Mesodermal cell (in vitro differentiated cells): ENCODE measurements at regions not wholly inside any gene's neighbourhood (a gene's known extent, or its start where the extent isn't known, plus 50 kb on each side); places are given as distances from the start of the nearest gene placed in this dataset.
A peak's percentile ranks its signal among the peaks of the same experiment; 100 is the strongest.

Experiments used
- H3K27ac ChIP-seq: 2 replicates; pipeline ENCODE4 v1.7.0; 2013; ENCODE audit warnings: mild to moderate bottlenecking, low read depth, low read length, moderate library complexity; ENCODE audit not compliant: severe bottlenecking
- H3K36me3 ChIP-seq: 2 replicates; pipeline ENCODE4 v1.7.1; 2013; ENCODE audit warnings: mild to moderate bottlenecking, low read length, moderate library complexity; ENCODE audit not compliant: control insufficient read depth, insufficient read depth
- H3K4me1 ChIP-seq: one replicate; pipeline ENCODE4 v1.7.1; 2013; ENCODE audit warnings: mild to moderate bottlenecking, low read length; ENCODE audit not compliant: insufficient read depth, control insufficient read depth, poor library complexity, severe bottlenecking
- H3K4me3 ChIP-seq: 2 replicates; pipeline ENCODE4 v1.7.0; 2013; ENCODE audit warnings: low read length, control low read depth, mild to moderate bottlenecking; ENCODE audit not compliant: insufficient read depth, poor library complexity, severe bottlenecking; ENCODE audit errors: extremely low read depth
- H3K9me3 ChIP-seq: 2 replicates; pipeline ENCODE4 v1.7.1; 2013; ENCODE audit warnings: mild to moderate bottlenecking, low read length, moderate library complexity; ENCODE audit not compliant: control insufficient read depth
- WGBS, 2 experiments: methylation state at CpG; one replicate each; pipeline ENCODE4 v1.1.5; 2013; ENCODE audit warnings: missing lambda C conversion rate in 2 of 2; ENCODE audit not compliant: insufficient coverage in 2 of 2; 5-methylcytosine and 5-hydroxymethylcytosine counted together

DNA sequence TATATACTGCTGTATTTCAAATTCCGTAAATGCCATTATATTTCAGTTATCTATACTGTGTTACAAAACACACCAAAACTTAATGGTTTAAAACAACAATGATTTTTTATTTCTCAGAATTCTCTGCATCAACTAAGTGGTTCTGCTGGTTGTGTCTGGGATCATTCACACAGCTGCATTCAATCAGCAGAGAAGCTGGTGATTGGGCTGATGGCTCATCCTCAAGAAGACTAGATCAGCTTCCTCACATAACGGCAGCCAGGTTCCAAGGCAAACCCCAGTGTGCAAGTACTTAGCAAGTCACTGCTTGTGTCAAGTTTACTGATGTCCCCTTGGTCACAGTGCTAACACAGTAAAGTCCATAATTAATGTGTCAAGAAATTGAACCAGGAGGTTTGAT, 86.3 kb upstream of the VANGL1 start:
- Histone ChIP-seq H3K9me3 (no peaks in the 10 kb centered on the region), H3K4me3 (no peak overlapping the region), H3K27ac (no peak overlapping the region), H3K4me1 (no peaks in the 10 kb centered on the region), H3K36me3 (no peaks in the 10 kb centered on the region)
- 80% methylated on average over 1 of the region's 2 CpGs; no CpG with 5 or more reads in 1 of the 2 experiments for WGBS, 2 experiments

DNA sequence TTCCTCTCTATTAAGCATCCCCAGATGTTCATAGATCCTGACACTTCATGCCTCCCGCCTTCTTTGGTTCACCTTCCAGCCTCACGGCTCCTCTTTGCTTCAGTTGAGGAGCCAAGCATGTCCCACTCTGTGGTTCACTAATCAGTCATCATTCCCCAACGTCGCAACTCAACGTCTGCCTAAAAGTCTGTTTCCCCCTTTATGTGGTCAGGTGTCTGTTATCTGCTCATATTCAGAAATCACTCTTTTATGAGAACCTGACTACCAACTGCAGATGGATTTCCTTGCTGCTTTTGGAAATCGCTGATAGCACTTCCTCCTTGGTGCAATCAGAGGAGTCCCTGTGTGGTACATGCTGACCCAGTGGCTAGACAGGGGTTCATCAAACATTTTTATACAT, 94.1 kb upstream of the VANGL1 start:
- no peak overlapping the region for H3K27ac ChIP-seq
- 77 to 79% methylated on average over 6 of the region's 6 CpGs for WGBS, 2 experiments
- no peak overlapping the region for H3K4me3 ChIP-seq
- no peaks in the 10 kb centered on the region for H3K36me3 ChIP-seq
- H3K4me1 ChIP-seq, result peaks cover 27% of the 10 kb centered on the region
- H3K9me3 ChIP-seq, result peaks cover 3% of the 10 kb centered on the region

DNA sequence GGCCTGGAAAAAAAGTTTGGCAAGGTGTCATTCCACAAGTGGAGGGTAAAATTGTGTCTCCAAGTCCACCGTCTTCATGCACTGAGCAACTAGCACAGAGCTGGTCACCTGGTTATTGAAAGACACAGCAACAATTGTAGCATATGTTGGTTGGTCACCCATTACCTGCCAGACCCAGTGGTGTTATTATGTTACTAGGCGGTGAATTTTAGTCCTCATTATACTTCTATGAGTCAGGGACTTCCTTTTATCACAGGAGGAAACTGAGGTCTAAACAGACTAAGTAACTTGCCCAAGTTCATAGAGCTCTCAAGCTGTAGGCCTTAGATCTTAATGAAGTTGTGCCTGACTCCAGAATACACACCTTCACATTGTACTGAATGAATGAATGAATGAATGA, 94.9 kb upstream of the VANGL1 start:
- Histone ChIP-seq H3K9me3 (peaks cover 3% of the 10 kb centered on the region), H3K4me3 (no peak overlapping the region), H3K36me3 (no peaks in the 10 kb centered on the region), H3K4me1 (peaks cover 28% of the 10 kb centered on the region), H3K27ac (peak overlapping the region; percentile 100)
- 100% methylated on average over 2 of the region's 2 CpGs for WGBS, 2 experiments

DNA sequence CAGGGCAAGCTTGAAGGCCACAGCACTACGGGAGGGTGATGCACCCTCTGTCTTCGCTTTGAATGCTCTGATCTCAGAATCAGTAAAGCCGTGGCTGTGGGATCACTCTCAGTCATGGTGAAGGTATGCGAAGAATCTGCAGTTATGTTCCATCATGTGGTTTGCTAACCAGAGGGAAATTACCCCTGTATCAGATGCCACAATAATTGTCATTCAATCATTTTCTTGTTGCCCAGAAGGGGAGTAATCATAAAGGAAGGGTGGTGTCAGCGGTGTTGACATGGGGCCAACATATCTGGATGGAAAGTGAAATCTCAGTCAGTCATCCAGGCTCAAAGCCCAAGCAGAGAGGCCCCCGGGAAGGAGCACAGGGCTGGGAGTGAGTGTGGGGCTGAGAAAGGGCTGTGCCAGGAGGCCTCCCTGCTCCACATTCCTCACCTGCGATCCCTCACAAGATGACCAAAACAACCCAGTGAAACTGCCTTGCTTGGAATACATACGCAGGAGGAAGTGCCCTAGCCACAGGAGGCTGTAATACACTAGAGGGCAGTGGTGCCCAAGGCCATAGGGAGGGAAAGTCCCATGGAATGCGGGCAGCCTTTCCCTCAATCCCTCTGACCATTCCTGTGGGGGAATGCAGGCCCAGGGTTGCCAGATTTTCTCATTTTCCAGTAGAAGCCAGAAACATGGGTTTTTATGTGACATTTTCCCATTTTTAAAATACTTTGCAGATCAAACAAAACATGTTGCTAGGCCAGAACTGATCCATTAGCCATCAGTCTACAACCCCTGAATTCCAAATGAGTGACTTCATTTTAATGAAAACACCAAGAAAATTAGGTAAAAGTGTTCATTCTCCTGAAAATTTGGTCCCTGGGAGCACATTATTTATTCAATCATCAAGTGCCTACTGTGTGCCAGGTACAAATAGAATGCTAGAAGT, 95.7 kb upstream of the VANGL1 start:
- Histone ChIP-seq H3K27ac (peak overlapping the region; percentile 100), H3K9me3 (peaks cover 3% of the 10 kb centered on the region)
- 27 to 42% methylated on average over 5 to 6 of the region's 9 CpGs for WGBS, 2 experiments

DNA sequence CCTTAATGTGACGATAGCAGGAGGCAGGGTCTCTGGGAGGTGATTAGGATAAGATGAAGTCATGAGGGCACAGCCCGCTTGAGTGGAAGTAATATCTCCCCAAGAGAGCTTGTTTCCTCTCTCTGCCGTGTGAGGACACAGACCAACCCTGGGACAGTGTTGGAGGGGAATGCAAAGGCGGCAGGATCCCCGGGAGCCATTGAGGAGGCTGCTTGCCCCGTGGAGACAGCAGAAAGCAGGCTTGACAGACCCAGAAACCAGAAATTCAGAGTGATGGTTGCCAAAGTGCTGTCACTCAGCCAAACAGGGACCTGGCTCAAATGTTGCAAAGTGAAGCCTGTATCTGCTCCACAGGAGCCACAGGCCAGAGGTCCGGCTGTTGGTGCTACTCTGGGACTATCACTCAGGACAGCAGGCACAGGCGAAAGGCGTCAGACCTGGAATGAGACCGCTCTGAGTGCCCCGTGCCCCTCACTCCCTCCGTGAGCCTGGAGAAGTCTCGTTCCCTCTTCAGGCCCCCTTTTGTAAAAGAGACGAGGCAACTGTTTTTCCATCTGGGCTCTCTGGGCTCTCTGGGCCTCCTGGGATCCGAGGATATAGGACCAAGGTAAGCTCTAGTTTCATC, 96.6 kb upstream of the VANGL1 start:
- Histone ChIP-seq H3K27ac (peak overlapping the region; percentile 100), H3K4me3 (no peak overlapping the region), H3K36me3 (no peaks in the 10 kb centered on the region), H3K9me3 (peaks cover 3% of the 10 kb centered on the region), H3K4me1 (peaks cover 28% of the 10 kb centered on the region)
- 69 to 74% methylated on average over 12 to 13 of the region's 15 CpGs for WGBS, 2 experiments

More for the DNA sequence above, 95.7 kb upstream of the VANGL1 start:
- Histone ChIP-seq H3K4me3 (no peak overlapping the region), H3K4me1 (peaks cover 28% of the 10 kb centered on the region), H3K36me3 (no peaks in the 10 kb centered on the region)

DNA sequence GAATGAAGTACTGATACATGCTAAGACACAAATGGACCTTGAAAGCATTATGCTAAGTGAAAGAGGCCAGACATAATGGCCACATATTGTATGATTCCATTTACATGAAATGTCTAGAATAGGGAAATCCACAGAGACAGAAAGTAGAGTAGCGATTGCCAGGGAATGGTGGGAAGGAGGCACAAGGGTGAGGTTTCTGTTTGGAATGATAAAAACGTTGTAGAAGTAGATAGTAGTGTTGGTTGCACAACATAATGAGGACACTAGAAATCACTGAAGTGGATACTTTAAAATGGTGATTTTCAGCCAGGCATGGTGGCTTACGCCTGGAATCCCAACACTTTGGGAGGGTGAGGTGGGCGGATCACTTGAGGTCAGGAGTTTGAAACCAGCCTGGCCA, 97.6 kb upstream of the VANGL1 start:
- no peaks in the 10 kb centered on the region for H3K36me3 ChIP-seq
- peaks cover 3% of the 10 kb centered on the region for H3K9me3 ChIP-seq
- H3K4me3 ChIP-seq, result no peak overlapping the region
- H3K4me1 ChIP-seq, result peaks cover 28% of the 10 kb centered on the region
- 82 to 95% methylated on average over 3 of the region's 4 CpGs for WGBS, 2 experiments
- no peak overlapping the region for H3K27ac ChIP-seq

DNA sequence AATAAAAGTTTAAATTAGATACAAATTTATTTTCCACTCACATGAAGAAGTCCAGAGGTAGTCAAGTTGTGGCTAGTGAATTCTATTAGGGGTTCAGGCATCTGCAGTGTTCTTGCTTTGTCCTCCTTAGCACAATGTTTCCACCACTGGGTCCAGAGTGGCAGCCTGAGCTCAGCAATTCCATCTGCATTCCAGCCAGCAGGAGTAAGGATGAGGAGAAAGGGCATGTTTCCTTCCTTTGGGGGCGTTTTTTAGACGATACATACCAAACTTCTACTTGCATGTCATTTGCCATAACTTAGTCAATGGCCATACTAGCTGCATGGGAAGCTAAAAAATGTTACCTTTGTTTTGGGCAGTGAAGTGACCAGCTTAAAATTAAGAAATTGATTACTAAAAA, 98.5 kb upstream of the VANGL1 start:
- Histone ChIP-seq H3K4me3 (no peak overlapping the region), H3K4me1 (peaks cover 28% of the 10 kb centered on the region), H3K36me3 (no peaks in the 10 kb centered on the region), H3K27ac (no peak overlapping the region), H3K9me3 (peaks cover 3% of the 10 kb centered on the region)
- WGBS, 2 experiments, result 90% methylated on average over 2 of the region's 2 CpGs; no CpG with 5 or more reads in 1 of the 2 experiments

DNA sequence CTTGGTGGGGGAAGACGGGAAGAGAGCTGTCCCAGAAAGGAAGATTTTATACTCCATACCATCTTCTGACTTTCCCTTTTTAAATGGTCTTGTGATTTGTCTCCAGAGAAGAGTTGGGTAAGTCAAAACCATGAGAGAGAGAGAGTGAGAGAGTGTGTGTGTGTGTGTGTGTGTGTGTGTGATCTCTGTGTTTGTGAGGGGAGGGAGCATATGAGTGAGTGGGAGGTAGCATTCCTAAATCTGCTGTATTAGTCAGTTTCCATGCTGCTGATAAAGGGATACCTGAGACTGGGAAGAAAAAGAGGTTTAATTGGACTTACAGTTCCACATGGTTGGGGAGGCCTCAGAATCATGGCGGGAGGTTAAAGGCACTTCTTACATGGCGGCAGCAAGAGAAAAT, 102.0 kb upstream of the VANGL1 start:
- Histone ChIP-seq H3K4me1 (peaks cover 4% of the 10 kb centered on the region), H3K27ac (no peak overlapping the region), H3K4me3 (no peak overlapping the region), H3K9me3 (peaks cover 3% of the 10 kb centered on the region), H3K36me3 (no peaks in the 10 kb centered on the region)
- WGBS, 2 experiments, result no CpG with 5 or more reads among the region's 3 CpGs

DNA sequence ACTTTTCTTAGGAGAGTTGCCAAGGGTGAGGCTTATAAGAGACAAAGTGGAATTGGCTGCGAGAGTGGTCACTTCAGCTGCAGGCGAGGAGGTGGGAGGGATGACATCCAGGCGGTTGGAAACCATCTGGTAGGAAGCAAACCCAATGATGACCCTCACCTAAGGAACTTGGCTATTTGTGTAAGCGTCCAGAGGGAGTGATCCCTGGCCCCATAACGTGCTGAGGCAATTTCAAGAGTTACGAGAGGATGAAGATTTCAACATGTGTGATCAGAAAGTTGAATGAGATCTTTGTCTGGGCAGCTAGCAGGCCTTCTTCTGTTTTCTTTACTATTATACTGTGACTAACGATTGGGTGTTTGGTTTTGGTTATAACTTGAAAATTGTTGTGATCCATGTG, 102.7 kb upstream of the VANGL1 start:
- Histone ChIP-seq H3K4me3 (no peak overlapping the region), H3K4me1 (peaks cover 7% of the 10 kb centered on the region), H3K36me3 (no peaks in the 10 kb centered on the region), H3K9me3 (peaks cover 3% of the 10 kb centered on the region), H3K27ac (no peak overlapping the region)
- 96% methylated on average over 3 to 4 of the region's 7 CpGs for WGBS, 2 experiments

DNA sequence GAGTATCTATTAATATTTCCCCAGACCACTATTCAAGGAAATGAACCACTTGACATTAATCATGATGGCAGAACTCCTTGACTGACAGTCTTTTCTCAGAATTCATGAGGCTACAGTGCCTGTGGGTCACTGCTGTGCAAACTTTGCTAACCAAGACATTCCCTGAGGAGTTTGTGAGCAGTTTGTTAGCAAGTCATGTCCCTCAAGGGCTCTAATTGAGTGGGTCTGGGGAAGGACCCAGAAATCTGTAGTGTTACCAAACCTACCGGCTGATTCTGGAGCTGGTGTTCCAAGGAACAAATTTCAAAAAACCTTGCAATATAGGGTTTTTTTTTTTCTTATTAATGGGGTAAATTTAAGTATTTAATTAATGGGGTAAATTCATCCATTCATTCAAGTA, 103.2 kb upstream of the VANGL1 start:
- H3K4me3 ChIP-seq, result no peak overlapping the region
- H3K36me3 ChIP-seq, result no peaks in the 10 kb centered on the region
- H3K9me3 ChIP-seq, result peaks cover 3% of the 10 kb centered on the region
- 100% methylated on average over 1 of the region's 1 CpG; no CpG with 5 or more reads in 1 of the 2 experiments for WGBS, 2 experiments
- no peak overlapping the region for H3K27ac ChIP-seq
- peaks cover 10% of the 10 kb centered on the region for H3K4me1 ChIP-seq

DNA sequence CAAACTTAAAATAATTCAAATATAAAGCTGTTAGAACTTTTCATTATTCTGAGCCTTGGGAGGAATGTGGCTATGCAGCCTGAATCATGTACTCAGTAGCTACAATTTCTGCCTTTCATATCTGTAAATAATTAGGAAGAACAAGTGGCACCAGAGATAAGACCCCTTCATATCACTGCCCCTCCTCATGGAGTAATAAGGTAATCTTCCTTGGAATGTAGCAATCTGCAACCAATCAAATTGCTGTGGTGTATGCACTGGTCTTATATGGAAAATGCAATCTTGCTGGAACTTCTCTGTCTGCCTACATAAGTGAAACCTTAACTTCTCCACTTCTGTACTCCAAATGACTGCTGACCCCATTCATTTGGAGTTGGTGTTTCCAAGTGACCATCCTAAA, 104.4 kb upstream of the VANGL1 start:
- H3K9me3 ChIP-seq, result no peaks in the 10 kb centered on the region
- H3K36me3 ChIP-seq, result no peaks in the 10 kb centered on the region
- H3K27ac ChIP-seq, result no peak overlapping the region
- H3K4me1 ChIP-seq, result peaks cover 15% of the 10 kb centered on the region
- H3K4me3 ChIP-seq, result no peak overlapping the region
